Gastrocnemius medialis (tissue), 4 donors: ENCODE measurements at regions not wholly inside any gene's neighbourhood (a gene's known extent, or its start where the extent isn't known, plus 50 kb on each side); places are given as distances from the start of the nearest gene placed in this dataset.

Experiments
- ATAC-seq, 2 donors: fragments of 150-250 bp; one replicate each; pipeline ENCODE4 v1.9.1; 2016
- DNase-seq, 2 donors: peaks; one replicate each; pipeline ENCODE4 v3.0.0-alpha.2; 2019
- H3K27ac ChIP-seq, 4 donors: fragments of 200-600 bp; sonication (generic); 1 replicate in 1 of 4; 2 replicates in 3 of 4; pipeline ENCODE4 v1.5.1; 2016 to 2018; ENCODE audit warnings: mild to moderate bottlenecking in 2 of 4, moderate library complexity in 1 of 4
- H3K27me3 ChIP-seq, 3 donors: fragments of 200-600 bp; sonication (generic) in 2 of 3; 1 replicate in 1 of 3; 2 replicates in 2 of 3; pipeline versions ENCODE4 v1.5.1 to v1.6.0; 2016 to 2019; ENCODE audit warnings: mild to moderate bottlenecking in 1 of 3, moderate library complexity in 1 of 3
- H3K36me3 ChIP-seq, 2 donors: fragments of 200-600 bp; sonication (generic) in 1 of 2; one replicate each; pipeline ENCODE4 v1.5.1; 2017 to 2018
- H3K4me1 ChIP-seq, 2 donors: fragments of 200-600 bp; sonication (generic) in 1 of 2; one replicate each; pipeline ENCODE4 v1.5.1; 2016 to 2017; ENCODE audit warnings: mild to moderate bottlenecking in 2 of 2
- H3K4me3 ChIP-seq, 4 donors: fragments of 200-600 bp; sonication (generic) in 3 of 4; 1 replicate in 1 of 4; 2 replicates in 3 of 4; pipeline ENCODE4 v1.5.1; 2016 to 2019; ENCODE audit warnings: mild to moderate bottlenecking in 2 of 4
- H3K9me3 ChIP-seq, 3 donors: fragments of 200-600 bp; sonication (generic) in 2 of 3; 1 replicate in 1 of 3; 2 replicates in 2 of 3; pipeline ENCODE4 v1.5.1; 2016 to 2019
- CTCF ChIP-seq, 5 experiments: fragments of 450-650 bp in 3 of 5; fragments of 200-600 bp in 2 of 5; sonication (generic) in 2 of 5; IDR thresholded peaks in 4 of 5; conservative IDR thresholded peaks in 1 of 5; 1 replicate in 4 of 5; 2 replicates in 1 of 5; pipeline ENCODE4 v1.5.1; 2016 to 2019; ENCODE audit warnings: antibody characterized with exemption in 5 of 5, mild to moderate bottlenecking in 3 of 5, moderate library complexity in 3 of 5
- POLR2A ChIP-seq, 2 donors: fragments of 450-650 bp; IDR thresholded peaks; one replicate each; pipeline ENCODE4 v1.6.1; 2017; ENCODE audit warnings: antibody characterized with exemption in 2 of 2, mild to moderate bottlenecking in 2 of 2, moderate library complexity in 2 of 2
- in situ Hi-C, 4 donors: fragments of 200-750 bp; cut with MboI; loops; one replicate each; pipeline versions ENCODE4 v1.15.0 to v1.8.0; 2017; ENCODE audit warnings: low sequenced_read_pairs in 4 of 4
- intact Hi-C: fragments of 100-400 bp; cut with DNase I; formaldehyde crosslinking; loops from one replicate; pipeline ENCODE4 v1.15.1; 2023; ENCODE audit warnings: low total_unique reads

GRCh38 chr2:40824278-40824677 is 372.4 kb upstream of the SLC8A1 start:
- Histone ChIP-seq H3K4me3 (no peak overlapping the region), H3K27me3 (no peaks in the 10 kb centered on the region), H3K4me1 (no peaks in the 10 kb centered on the region), H3K27ac (no peak overlapping the region), H3K9me3 (no peaks in the 10 kb centered on the region), H3K36me3 (no peaks in the 10 kb centered on the region)
- DNase-seq (no peak), ATAC-seq (no peak)
- intact Hi-C loops, result no loop called here
- in situ Hi-C loops, result no loop called here
- TF ChIP-seq POLR2A (IDR thresholded peaks at IDR 0.05) (no peak), CTCF (IDR thresholded peaks at IDR 0.05 in 4 of 5, conservative IDR thresholded peaks at IDR 0.05 in 1 of 5) (no peak)

- Histone ChIP-seq H3K4me3 (no peak overlapping the region), H3K36me3 (no peaks in the 10 kb centered on the region), H3K27me3 (no peaks in the 10 kb centered on the region), H3K9me3 (no peaks in the 10 kb centered on the region), H3K27ac (no peak overlapping the region), H3K4me1 (no peaks in the 10 kb centered on the region)
- intact Hi-C loops (no loop called here), in situ Hi-C loops (no loop called here)
- DNase-seq (no peak), ATAC-seq (no peak)
- TF ChIP-seq POLR2A (IDR thresholded peaks at IDR 0.05) (no peak), CTCF (IDR thresholded peaks at IDR 0.05 in 4 of 5, conservative IDR thresholded peaks at IDR 0.05 in 1 of 5) (no peak)
These were observed 375.5 kb upstream of the SLC8A1 start for GRCh38 chr2:40827392-40827791.

GRCh38 chr2:40831321-40831873 is 379.5 kb upstream of the SLC8A1 start:
- Histone ChIP-seq H3K4me3 (no peak overlapping the region), H3K36me3 (no peaks in the 10 kb centered on the region), H3K27me3 (no peaks in the 10 kb centered on the region), H3K9me3 (no peaks in the 10 kb centered on the region), H3K4me1 (no peaks in the 10 kb centered on the region), H3K27ac (no peak overlapping the region)
- in situ Hi-C loops (no loop called here), intact Hi-C loops (no loop called here)
- ATAC-seq (no peak), DNase-seq (no peak)
- no peak for TF ChIP-seq POLR2A (IDR thresholded peaks at IDR 0.05)
- no peak for TF ChIP-seq CTCF (IDR thresholded peaks at IDR 0.05 in 4 of 5, conservative IDR thresholded peaks at IDR 0.05 in 1 of 5)

- in situ Hi-C loops, result no loop called here
- no peaks in the 10 kb centered on the region for H3K27me3 ChIP-seq
- no peak for DNase-seq
These were observed 390.0 kb upstream of the SLC8A1 start for GRCh38 chr2:40841856-40842255.

More at GRCh38 chr2:40841856-40842255, 390.0 kb upstream of the SLC8A1 start:
- Histone ChIP-seq H3K4me3 (no peak overlapping the region), H3K9me3 (no peaks in the 10 kb centered on the region), H3K27ac (no peak overlapping the region), H3K36me3 (no peaks in the 10 kb centered on the region), H3K4me1 (no peaks in the 10 kb centered on the region)
- ATAC-seq, result no peak
- TF ChIP-seq CTCF (IDR thresholded peaks at IDR 0.05 in 4 of 5, conservative IDR thresholded peaks at IDR 0.05 in 1 of 5), result no peak
- intact Hi-C loops, result no loop called here
